Duodenal mucosa (tissue), 2 donors: ENCODE measurements at regions not wholly inside any gene's neighbourhood (a gene's known extent, or its start where the extent isn't known, plus 50 kb on each side); places are given as distances from the start of the nearest gene placed in this dataset.

Experiments
- H3K27ac ChIP-seq: one replicate; pipeline ENCODE4 v1.7.0; 2013; ENCODE audit warnings: low read depth, low read length
- H3K27me3 ChIP-seq, 2 donors: one replicate each; pipeline ENCODE4 v1.7.0; 2013; ENCODE audit warnings: low read length in 2 of 2, control low read depth in 1 of 2; ENCODE audit not compliant: insufficient read depth in 2 of 2, control insufficient read depth in 1 of 2
- H3K36me3 ChIP-seq, 2 donors: one replicate each; pipeline ENCODE4 v1.7.0; 2013; ENCODE audit warnings: low read length in 2 of 2, control low read depth in 1 of 2; ENCODE audit not compliant: insufficient read depth in 2 of 2, control insufficient read depth in 1 of 2
- H3K4me1 ChIP-seq, 2 donors: one replicate each; pipeline ENCODE4 v1.7.0; 2013; ENCODE audit warnings: low read length in 2 of 2, control low read depth in 1 of 2; ENCODE audit not compliant: insufficient read depth in 2 of 2, control insufficient read depth in 1 of 2
- H3K4me3 ChIP-seq, 2 donors: one replicate each; pipeline ENCODE4 v1.7.0; 2013; ENCODE audit warnings: low read length in 2 of 2, low read depth in 1 of 2
- H3K9ac ChIP-seq, 2 donors: one replicate each; pipeline ENCODE4 v1.7.0; 2013; ENCODE audit warnings: low read length in 2 of 2, low read depth in 1 of 2
- H3K9me3 ChIP-seq, 2 donors: one replicate each; pipeline ENCODE4 v1.7.0; 2013; ENCODE audit warnings: low read length in 2 of 2, control low read depth in 1 of 2; ENCODE audit not compliant: control insufficient read depth in 1 of 2

DNA sequence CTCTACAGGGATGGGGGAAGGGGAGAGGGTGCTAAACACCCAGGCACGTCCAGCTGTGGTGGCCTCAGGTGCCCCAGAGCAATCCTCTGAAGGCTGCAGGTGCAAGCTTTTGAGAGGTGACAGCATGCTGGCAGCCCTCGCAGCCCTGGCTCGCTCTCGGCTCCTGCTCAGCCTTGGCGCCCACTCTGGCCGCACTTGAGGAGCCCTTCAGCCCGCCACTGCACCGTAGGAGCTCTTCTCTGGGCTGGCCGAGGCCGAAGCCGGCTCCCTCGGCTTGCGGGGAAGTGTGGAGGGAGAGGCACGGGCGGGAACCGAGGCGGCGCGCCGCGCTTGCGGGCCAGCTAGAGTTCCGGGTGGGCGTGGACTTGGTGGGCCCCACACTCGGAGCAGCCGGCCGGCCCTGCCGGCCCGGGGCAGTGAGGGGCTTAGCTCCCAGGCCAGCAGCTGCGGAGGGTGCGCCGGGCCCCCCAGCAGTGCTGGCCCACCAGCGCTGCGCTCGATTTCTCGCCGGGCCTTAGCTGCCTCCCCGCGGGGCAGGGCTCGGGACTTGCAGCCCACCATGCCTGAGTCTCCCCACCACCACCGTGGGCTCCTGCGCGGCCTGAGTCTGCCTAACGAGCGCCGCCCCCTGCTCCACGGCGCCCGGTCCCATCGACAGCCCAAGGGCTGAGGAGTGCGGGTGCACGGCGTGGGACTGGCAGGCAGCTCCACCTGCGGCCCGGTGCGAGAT lies 112.1 kb downstream of the TRIM29 start:
- Histone ChIP-seq H3K27ac (no peak overlapping the region), H3K4me3 (no peak overlapping the region), H3K4me1 (no peaks in the 10 kb centered on the region), H3K27me3 (peaks cover 0 to 3% of the 10 kb centered on the region in 2 donors), H3K9ac (no peak overlapping the region), H3K9me3 (no peaks in the 10 kb centered on the region), H3K36me3 (no peaks in the 10 kb centered on the region)

DNA sequence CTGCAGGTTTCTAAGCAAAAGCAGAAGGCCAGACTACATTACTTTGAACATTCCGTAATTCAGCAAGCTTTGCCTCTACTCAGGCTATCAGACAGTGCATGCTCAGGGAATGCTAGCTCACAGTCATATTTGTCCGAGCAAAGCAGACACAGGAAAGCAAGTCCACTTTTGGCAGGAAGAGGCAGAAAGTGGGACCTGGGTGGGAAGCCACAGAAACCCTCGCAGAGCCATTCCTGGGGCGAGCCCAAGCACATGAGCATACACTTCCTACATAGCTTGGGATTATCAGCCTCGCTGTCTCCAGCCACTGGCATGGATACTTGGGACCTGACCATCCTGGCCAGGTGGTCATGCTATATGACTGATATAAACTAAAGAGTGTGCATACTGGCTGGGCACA lies 113.3 kb downstream of the TRIM29 start:
- Histone ChIP-seq H3K27me3 (peaks cover 0 to 3% of the 10 kb centered on the region in 2 donors), H3K36me3 (no peaks in the 10 kb centered on the region)

DNA sequence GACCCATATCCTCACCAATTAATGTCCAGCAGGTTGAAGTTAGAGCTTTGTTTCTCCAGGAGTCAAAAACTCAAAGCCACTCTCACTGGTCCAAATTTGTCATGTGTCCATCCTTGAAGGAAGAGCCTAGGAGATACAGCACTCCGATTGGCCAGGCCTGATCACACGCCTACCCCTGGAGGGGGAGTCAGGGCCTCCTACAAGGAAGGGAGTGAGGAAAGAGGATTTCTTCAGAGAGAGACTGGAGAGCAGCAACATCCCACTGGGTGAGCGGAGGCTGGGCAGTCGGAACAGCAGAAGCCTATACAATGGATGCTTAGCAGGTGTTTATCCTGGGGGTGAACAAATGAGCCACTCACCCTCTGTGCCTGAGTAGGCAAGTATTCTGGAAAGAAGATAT lies 113.9 kb downstream of the TRIM29 start:
- no peaks in the 10 kb centered on the region for H3K4me1 ChIP-seq
- no peak overlapping the region for H3K27ac ChIP-seq
- H3K9ac ChIP-seq = no peak overlapping the region
- no peaks in the 10 kb centered on the region for H3K9me3 ChIP-seq
- H3K4me3 ChIP-seq = no peak overlapping the region
- H3K36me3 ChIP-seq = no peaks in the 10 kb centered on the region
- H3K27me3 ChIP-seq = peaks cover 0 to 3% of the 10 kb centered on the region in 2 donors

More for the DNA sequence above, 113.3 kb downstream of the TRIM29 start:
- Histone ChIP-seq H3K27ac (no peak overlapping the region), H3K4me3 (no peak overlapping the region), H3K9ac (no peak overlapping the region), H3K4me1 (no peaks in the 10 kb centered on the region), H3K9me3 (no peaks in the 10 kb centered on the region)

DNA sequence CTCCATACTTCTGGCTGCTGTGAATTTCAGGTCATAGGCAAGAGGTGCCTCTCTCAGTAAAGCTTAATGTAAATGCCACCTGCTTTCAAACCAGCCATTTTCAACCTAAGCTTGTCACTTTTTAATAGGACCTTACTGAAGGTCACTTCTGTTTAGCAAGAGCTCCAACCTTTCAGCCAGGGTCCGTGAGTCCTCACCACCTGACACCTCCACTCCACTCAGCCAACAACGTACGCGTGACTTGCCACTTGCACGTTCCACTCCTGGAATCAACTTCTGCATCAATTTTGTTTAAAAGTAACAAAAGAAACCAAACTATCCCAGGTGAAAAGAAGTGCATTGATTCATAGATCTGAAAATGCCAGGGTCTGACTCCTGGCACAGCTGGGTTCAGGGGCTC lies 114.4 kb downstream of the TRIM29 start:
- Histone ChIP-seq H3K4me3 (no peak overlapping the region), H3K27ac (no peak overlapping the region), H3K36me3 (no peaks in the 10 kb centered on the region), H3K9ac (no peak overlapping the region), H3K27me3 (peaks cover 0 to 3% of the 10 kb centered on the region in 2 donors), H3K4me1 (no peaks in the 10 kb centered on the region), H3K9me3 (no peaks in the 10 kb centered on the region)

GRCh38 chr11:120023120-120023519 lies 114.8 kb downstream of the TRIM29 start:
- H3K27me3 ChIP-seq = peaks cover under 1 to 5% of the 10 kb centered on the region in 2 donors

DNA sequence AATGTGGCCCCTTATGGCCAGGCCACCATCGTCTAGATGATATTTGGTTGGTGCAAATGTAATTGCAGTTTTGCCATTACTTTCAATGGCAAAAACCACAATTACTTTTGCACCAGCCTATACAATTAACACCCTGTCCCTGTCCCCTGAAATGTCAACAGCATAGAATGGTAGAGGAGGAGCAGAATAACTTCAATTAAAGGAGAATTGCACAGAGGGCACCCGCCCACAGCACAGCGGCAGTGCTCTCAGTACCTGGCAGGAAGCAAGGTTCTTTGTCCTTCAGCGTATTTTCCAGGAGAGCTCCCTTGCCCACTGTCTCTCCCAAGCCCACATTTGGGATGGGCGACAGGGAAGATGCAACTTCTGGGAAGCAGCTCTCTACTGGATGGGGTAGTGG lies 115.3 kb downstream of the TRIM29 start:
- no peak overlapping the region for H3K4me3 ChIP-seq
- H3K9me3 ChIP-seq = no peaks in the 10 kb centered on the region
- no peak overlapping the region for H3K27ac ChIP-seq
- H3K4me1 ChIP-seq = no peaks in the 10 kb centered on the region
- peaks cover 5 to 9% of the 10 kb centered on the region in 2 donors for H3K27me3 ChIP-seq
- H3K36me3 ChIP-seq = no peaks in the 10 kb centered on the region
- no peak overlapping the region for H3K9ac ChIP-seq

More at GRCh38 chr11:120023120-120023519, 114.8 kb downstream of the TRIM29 start:
- no peaks in the 10 kb centered on the region for H3K4me1 ChIP-seq
- H3K4me3 ChIP-seq = no peak overlapping the region
- H3K9ac ChIP-seq = no peak overlapping the region
- no peak overlapping the region for H3K27ac ChIP-seq
- no peaks in the 10 kb centered on the region for H3K36me3 ChIP-seq
- no peaks in the 10 kb centered on the region for H3K9me3 ChIP-seq

- no peak overlapping the region for H3K27ac ChIP-seq
- H3K9ac ChIP-seq = no peak overlapping the region
- H3K9me3 ChIP-seq = no peaks in the 10 kb centered on the region
- no peaks in the 10 kb centered on the region for H3K36me3 ChIP-seq
- H3K4me3 ChIP-seq = no peak overlapping the region
- H3K27me3 ChIP-seq = peaks cover 6 to 9% of the 10 kb centered on the region in 2 donors
- no peaks in the 10 kb centered on the region for H3K4me1 ChIP-seq
Observed at GRCh38 chr11:120021978-120022377, 115.9 kb downstream of the TRIM29 start.

DNA sequence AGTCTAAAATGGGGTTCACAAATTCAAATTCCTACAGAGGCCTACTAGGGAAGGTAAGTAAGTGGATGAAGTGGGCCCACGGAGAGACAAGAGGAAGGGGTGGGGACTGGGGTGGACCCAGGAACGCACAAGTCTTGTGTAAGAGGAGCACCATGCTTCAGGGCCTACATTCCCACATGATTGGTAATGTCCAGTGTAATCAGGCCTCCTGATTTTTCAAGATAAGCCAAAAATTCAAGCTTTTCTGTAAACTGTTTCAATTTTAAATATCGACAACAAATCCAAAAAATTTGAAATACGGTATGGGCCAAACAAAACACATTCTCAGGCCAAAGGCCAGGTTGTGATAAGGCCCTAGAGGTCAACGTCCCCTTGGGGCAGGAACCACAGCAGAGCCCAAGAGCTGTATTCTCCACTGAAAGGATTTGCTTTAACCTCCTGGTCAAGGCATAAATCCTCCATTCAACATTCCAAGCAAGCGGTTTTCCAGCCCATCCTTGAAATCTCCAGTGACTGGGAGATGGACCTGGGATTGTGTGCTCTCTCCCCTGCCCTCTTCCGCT lies 116.4 kb downstream of the TRIM29 start:
- Histone ChIP-seq H3K9ac (no peak overlapping the region), H3K9me3 (no peaks in the 10 kb centered on the region), H3K27ac (no peak overlapping the region), H3K4me1 (no peaks in the 10 kb centered on the region), H3K36me3 (no peaks in the 10 kb centered on the region), H3K4me3 (no peak overlapping the region), H3K27me3 (peaks cover 6 to 9% of the 10 kb centered on the region in 2 donors)

GRCh38 chr11:120020981-120021380 lies 116.9 kb downstream of the TRIM29 start:
- no peak overlapping the region for H3K4me3 ChIP-seq
- H3K27me3 ChIP-seq = peaks cover 6 to 9% of the 10 kb centered on the region in 2 donors
- H3K9ac ChIP-seq = no peak overlapping the region

DNA sequence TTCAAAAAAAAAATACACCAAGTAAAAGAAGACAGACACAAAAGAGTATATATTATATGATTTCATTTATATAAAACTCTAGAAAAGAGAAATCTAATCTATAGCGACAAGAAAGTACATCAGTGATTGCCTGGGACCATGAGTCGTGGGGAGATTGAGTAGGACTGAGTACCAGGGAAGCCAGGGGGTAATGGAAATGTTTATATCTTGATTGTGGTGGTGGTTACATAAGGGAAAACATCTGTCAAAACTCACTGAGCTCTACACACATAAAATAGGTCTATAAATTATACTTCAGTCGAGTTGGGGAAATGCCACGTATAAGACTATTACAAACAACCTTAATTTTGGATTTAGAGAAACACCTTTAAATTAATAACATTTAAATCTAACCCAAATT lies 117.4 kb downstream of the TRIM29 start:
- Histone ChIP-seq H3K27me3 (peaks cover 6 to 13% of the 10 kb centered on the region in 2 donors), H3K4me3 (no peak overlapping the region), H3K4me1 (no peaks in the 10 kb centered on the region), H3K27ac (no peak overlapping the region), H3K36me3 (no peaks in the 10 kb centered on the region), H3K9ac (no peak overlapping the region), H3K9me3 (no peaks in the 10 kb centered on the region)

More at GRCh38 chr11:120020981-120021380, 116.9 kb downstream of the TRIM29 start:
- no peak overlapping the region for H3K27ac ChIP-seq
- H3K9me3 ChIP-seq = no peaks in the 10 kb centered on the region
- no peaks in the 10 kb centered on the region for H3K4me1 ChIP-seq
- no peaks in the 10 kb centered on the region for H3K36me3 ChIP-seq
